ENCODE measurements at regions not wholly inside any gene's neighbourhood (a gene's known extent, or its start where the extent isn't known, plus 50 kb on each side); places are given as distances from the start of the nearest gene placed in this dataset.

DNA sequence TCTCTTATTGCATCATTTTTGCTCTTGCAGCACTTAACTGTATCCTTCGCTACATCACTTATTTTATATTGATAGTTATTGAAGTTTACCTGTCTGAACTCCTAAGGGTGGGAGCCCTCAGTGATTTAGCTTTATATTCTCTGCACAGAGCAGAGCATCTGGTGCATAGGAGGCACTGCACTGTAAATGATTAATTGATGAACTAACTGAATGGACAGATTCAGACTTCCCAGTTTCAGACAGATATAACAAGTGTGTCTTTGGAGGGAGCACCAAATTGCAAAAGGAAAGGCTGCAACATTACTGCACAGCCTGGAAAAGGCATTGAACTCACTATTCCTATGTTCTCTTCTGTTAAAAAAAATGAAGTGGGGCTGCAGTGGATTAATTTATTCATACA lies 160.3 kb downstream of the EDN1 start:
- no peak for FAIRE-seq

DNA sequence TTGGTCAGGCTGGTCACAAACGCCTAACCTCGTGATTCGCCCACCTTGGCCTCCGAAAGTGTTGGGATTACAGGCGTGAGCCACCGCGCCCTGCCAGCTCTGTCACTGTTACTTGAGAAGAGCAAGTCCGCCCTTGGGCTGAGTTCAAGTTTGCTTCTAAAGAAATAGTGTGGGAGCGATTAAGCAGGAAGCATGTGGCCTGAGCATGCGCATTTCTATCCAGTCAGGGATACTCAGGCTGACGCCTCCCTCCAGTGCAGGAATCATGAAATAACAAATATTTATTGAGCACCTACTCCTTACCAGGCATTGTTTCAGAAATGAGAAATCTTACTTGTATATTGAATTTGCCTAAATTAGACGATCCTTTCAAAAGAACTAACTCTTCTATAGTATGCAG lies 166.2 kb downstream of the EDN1 start:
- Histone ChIP-seq H3K4me3 (no peak overlapping the region), H3K27me3 (no peaks in the 10 kb centered on the region), H3K4me1 (no peaks in the 10 kb centered on the region), H3K27ac (no peak overlapping the region), H3K9me3 (no peaks in the 10 kb centered on the region), H3K36me3 (no peaks in the 10 kb centered on the region)
- FAIRE-seq (no peak), DNase-seq (no peak), ATAC-seq (no peak)
- intact Hi-C loops (cut with DNase I), result no loop called here
- TF ChIP-seq CTCF (IDR thresholded peaks at IDR 0.05), result no peak
- WGBS, 2 donors, result 89 to 91% methylated on average over 12 of the region's 12 CpGs

More for the DNA sequence above, 160.3 kb downstream of the EDN1 start:
- no peaks in the 10 kb centered on the region for H3K9me3 ChIP-seq
- no peaks in the 10 kb centered on the region for H3K4me1 ChIP-seq
- 92 to 98% methylated on average over 1 of the region's 1 CpG for WGBS, 2 donors
- no peaks in the 10 kb centered on the region for H3K36me3 ChIP-seq
- ATAC-seq, result no peak
- TF ChIP-seq CTCF (IDR thresholded peaks at IDR 0.05), result no peak
- DNase-seq, result no peak
- H3K27ac ChIP-seq, result no peak overlapping the region
- no peak overlapping the region for H3K4me3 ChIP-seq
- no peaks in the 10 kb centered on the region for H3K27me3 ChIP-seq
- intact Hi-C loops (cut with DNase I), result no loop called here

DNA sequence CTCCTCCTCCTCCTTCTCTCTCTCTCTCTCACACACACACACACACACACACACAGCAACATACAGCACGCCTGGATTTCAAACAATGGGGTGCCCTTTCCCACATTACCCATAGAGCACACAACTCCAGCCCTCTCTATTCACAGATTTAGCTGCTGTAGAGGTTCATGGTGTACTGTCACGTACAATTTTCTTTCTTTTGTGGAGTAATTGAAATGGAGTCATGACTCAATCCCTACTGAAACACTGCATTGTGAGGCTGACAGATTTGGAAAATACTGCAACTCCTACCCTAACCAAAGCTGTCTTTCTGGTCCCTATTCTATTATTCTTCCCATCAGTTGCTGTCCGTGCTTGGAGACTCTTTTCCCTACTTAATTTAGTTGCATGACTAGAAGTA lies 166.9 kb downstream of the EDN1 start:
- no peaks in the 10 kb centered on the region for H3K9me3 ChIP-seq
- ATAC-seq (no peak), FAIRE-seq (no peak), DNase-seq (no peak)
- H3K4me3 ChIP-seq, result no peak overlapping the region
- H3K4me1 ChIP-seq, result no peaks in the 10 kb centered on the region
- intact Hi-C loops (cut with DNase I), result no loop called here
- no peak overlapping the region for H3K27ac ChIP-seq
- H3K36me3 ChIP-seq, result no peaks in the 10 kb centered on the region
- 74 to 86% methylated on average over 3 of the region's 3 CpGs for WGBS, 2 donors
- H3K27me3 ChIP-seq, result no peaks in the 10 kb centered on the region
- no peak for TF ChIP-seq CTCF (IDR thresholded peaks at IDR 0.05)

GRCh38 chr6:12458558-12458957 lies 168.4 kb downstream of the EDN1 start:
- FAIRE-seq (no peak), DNase-seq (no peak), ATAC-seq (no peak)
- H3K27ac ChIP-seq, result no peak overlapping the region
- 68 to 71% methylated on average over 5 of the region's 5 CpGs for WGBS, 2 donors
- H3K4me1 ChIP-seq, result no peaks in the 10 kb centered on the region
- no peaks in the 10 kb centered on the region for H3K27me3 ChIP-seq
- no peaks in the 10 kb centered on the region for H3K9me3 ChIP-seq
- H3K36me3 ChIP-seq, result no peaks in the 10 kb centered on the region
- TF ChIP-seq CTCF (IDR thresholded peaks at IDR 0.05), result no peak
- intact Hi-C loops (cut with DNase I), result no loop called here
- H3K4me3 ChIP-seq, result no peak overlapping the region

DNA sequence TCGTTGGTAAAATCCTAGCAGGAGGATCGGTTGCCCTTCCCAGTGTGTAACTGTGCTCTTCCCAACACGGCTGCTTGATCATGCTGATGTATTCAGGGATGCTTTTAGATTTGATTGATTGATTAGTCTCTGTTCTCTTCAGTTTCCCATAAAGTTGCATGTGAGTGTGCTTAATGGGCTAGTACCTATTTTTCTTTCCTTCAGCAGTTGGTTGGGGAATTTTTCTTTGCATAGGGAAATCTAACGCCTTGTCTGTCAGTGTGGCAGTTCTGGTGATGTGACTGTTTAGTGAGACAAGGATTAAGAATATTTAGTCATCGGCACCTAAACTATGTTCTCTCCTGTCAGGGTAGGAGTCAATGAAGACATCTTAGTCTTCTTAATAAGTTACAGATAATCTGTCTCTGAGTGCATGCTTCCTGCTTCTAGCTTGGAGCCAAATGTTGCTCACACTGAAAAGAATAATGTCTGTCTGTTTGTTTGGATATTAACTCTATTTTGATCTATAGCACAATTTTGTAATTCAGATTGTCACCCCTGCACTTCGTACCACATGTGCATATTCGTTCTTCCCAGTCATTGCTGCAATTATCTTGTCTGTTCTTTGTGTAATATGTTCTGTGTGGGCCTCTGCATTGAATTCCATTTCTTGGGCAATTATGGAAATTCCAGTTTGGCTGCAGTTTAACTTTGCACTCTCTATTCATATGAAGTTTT lies 169.9 kb downstream of the EDN1 start:
- Histone ChIP-seq H3K36me3 (no peaks in the 10 kb centered on the region), H3K4me3 (no peak overlapping the region), H3K27ac (no peak overlapping the region), H3K4me1 (no peaks in the 10 kb centered on the region), H3K27me3 (no peaks in the 10 kb centered on the region), H3K9me3 (no peaks in the 10 kb centered on the region)
- no peak for ATAC-seq
- intact Hi-C loops (cut with DNase I), result no loop called here
- 66 to 74% methylated on average over 7 of the region's 7 CpGs for WGBS, 2 donors
- no peak for FAIRE-seq
- DNase-seq, result no peak
- TF ChIP-seq CTCF (IDR thresholded peaks at IDR 0.05), result no peak

Data from pancreas (tissue), 10 donors.